Cardiac fibroblast (primary cell): ENCODE measurements at regions not wholly inside any gene's neighbourhood (a gene's known extent, or its start where the extent isn't known, plus 50 kb on each side); places are given as distances from the start of the nearest gene placed in this dataset.

Source experiments
- DNase-seq, 2 donors: peaks; one replicate each; pipeline versions ENCODE4 v3.0.0 to v3.0.0-alpha.2; 2010; ENCODE audit warnings: low read depth in 2 of 2
- H3K4me3 ChIP-seq, 2 donors: replicated peaks in 1 of 2; 1 replicate in 1 of 2; 2 replicates in 1 of 2; pipeline ENCODE4 v1.5.1; 2011; ENCODE audit warnings: low read depth in 2 of 2, low read length in 2 of 2, mild to moderate bottlenecking in 2 of 2, moderate library complexity in 1 of 2
- CTCF ChIP-seq: IDR thresholded peaks from one replicate; pipeline ENCODE4 v1.5.1; 2011; ENCODE audit warnings: low read depth, mild to moderate bottlenecking, low read length, inconsistent platforms

GRCh38 chr19:32254509-32254890 is 90.9 kb upstream of the ZNF507 start:
- no peak for TF ChIP-seq CTCF
- DNase-seq: no peak
- no peak overlapping the region for H3K4me3 ChIP-seq

- no peak overlapping the region for H3K4me3 ChIP-seq
- TF ChIP-seq CTCF: no peak
- no peak for DNase-seq
Observed at GRCh38 chr19:32255536-32256295, 89.7 kb upstream of the ZNF507 start.

GRCh38 chr19:32256341-32256975 is 89.0 kb upstream of the ZNF507 start:
- DNase-seq: no peak
- no peak for TF ChIP-seq CTCF
- H3K4me3 ChIP-seq: no peak overlapping the region

- TF ChIP-seq CTCF: no peak
- DNase-seq: no peak
- no peak overlapping the region for H3K4me3 ChIP-seq
Observed at GRCh38 chr19:32257326-32258073, 87.9 kb upstream of the ZNF507 start.

- no peak for DNase-seq
- TF ChIP-seq CTCF: no peak
- no peak overlapping the region for H3K4me3 ChIP-seq
Observed at GRCh38 chr19:32258167-32258566, 87.2 kb upstream of the ZNF507 start.

- no peak for TF ChIP-seq CTCF
- H3K4me3 ChIP-seq: no peak overlapping the region
- DNase-seq: no peak
Observed at GRCh38 chr19:32264568-32264967, 80.8 kb upstream of the ZNF507 start.
